Ureter (tissue), 1 donor: ENCODE measurements at regions not wholly inside any gene's neighbourhood (a gene's known extent, or its start where the extent isn't known, plus 50 kb on each side); places are given as distances from the start of the nearest gene placed in this dataset.

Experiments
- DNase-seq: peaks from one replicate; pipeline ENCODE4 v3.0.0-alpha.2; 2020; ENCODE audit warnings: low spot score
- donor health status: DM: yes; HTN: yes; CAD: no.

DNA sequence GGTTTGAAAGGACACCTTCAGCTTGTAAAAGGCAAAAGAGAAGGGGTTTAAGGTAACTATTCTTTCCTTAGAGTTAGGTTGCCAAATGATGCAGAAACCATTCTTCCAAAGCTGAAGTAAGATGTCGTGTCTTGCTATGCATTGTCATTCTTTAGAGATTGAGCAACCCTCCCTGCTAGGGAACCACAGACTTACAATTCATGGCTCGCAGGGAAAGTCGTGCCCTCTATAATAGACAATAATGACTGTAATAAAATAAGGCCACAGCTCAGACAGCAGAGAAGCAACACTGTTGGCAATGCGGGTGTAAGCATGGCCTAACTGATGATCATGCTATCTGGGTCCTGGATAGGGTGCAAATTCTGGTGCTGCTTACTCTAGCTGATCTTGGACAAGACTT lies 129.6 kb upstream of the CDH13 start:
- DNase-seq, result no peak

DNA sequence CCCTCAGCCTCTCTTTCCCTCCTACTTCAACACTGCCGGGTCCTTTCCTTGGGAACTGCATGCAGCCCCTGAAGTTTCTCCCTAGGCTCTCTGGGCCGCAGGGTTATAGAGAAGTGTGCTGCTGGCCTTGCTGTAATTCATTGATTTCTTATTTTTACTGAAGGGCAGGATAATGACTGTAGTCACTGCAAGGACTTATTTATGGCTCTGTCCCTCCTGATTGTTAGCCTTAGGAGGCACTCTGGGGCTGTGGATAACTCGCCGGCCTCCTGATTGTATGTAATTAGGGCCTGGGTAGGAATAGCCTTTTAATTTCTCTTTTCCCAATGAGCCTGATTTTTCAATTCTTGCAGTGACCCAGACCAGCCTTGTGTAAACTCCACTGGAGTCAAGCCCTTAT lies 138.3 kb upstream of the CDH13 start:
- no peak for DNase-seq

DNA sequence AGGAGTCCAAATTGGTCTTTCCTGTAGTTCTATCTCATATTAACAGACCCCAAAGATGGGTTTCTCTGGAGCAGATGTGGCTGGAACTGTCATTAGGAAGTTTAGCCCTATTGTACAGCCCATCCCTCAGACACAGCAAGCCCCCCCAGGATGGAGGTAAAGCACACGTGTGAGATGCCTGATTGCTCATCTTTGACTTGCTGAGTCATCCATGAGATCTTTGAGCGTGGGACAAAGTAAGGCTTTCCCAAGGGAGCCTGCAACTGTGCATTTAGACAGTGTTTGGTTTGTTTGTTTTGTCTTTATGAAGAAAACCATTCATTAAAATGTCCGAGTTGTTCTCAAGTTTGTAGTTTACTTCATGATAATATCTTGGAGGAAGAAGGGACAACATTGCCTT lies 145.3 kb upstream of the CDH13 start:
- no peak for DNase-seq

DNA sequence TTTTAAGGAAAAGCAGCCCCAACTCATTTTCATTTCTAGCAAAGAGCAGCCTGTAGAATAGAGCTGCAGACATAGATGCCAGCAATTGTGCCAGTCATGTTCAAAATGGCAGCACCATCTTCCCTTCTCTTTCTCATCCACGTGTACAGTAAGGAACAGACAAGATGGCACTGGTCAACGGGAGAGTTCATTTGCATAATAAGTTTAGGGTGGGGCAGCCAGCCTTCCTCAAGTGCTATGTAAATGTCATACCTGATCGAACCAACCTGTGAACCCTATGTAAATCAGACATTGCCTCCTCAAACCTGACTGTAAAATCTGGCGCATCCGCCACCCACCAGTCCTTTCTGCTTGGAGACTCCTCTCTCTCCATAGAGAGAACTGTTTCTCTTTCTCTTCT lies 150.0 kb upstream of the CDH13 start:
- no peak for DNase-seq

GRCh38 chr16:82470620-82471152 lies 156.1 kb upstream of the CDH13 start:
- DNase-seq, result no peak

GRCh38 chr16:82470016-82470415 lies 156.8 kb upstream of the CDH13 start:
- DNase-seq, result no peak

DNA sequence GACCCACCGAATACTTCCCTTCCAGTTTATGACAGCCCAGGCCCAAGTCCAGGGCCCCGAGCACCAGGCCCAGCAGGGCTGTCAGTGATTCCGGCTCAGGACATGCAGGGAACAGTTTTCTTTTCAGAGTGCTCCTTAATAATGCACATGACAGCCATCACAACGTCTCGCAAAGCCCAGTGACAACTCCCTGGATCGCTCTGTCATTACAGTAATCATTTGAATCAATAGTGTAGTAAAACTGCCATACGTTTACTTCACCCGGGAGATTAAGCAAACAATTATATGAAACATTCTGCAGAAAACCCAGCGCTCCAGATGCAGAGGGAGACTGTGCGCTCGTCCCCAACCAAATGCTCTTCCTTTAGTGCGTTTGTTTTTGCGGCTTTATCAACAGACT lies 162.6 kb upstream of the CDH13 start:
- no peak for DNase-seq

DNA sequence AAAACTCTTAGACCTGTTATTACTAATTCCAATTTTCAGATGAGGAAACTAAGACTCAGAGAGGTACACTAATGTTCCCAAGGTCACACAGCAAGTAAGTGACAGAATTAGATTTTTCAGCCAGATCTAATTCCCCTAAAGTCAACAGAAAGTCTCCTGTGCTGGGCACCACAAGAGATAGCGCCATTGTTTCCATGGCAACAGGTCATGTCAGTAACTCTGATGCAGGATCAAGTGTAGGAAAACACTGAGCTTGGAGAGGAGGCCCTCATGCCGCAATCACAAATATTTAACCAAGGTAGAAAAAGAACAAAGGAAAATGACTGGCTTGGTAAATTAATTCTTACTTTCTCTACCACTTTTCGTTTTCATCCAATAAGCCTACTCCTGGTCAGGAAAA lies 166.0 kb upstream of the CDH13 start:
- DNase-seq, result no peak

- DNase-seq, result no peak
Measured at GRCh38 chr16:82459580-82460256, 167.1 kb upstream of the CDH13 start.

DNA sequence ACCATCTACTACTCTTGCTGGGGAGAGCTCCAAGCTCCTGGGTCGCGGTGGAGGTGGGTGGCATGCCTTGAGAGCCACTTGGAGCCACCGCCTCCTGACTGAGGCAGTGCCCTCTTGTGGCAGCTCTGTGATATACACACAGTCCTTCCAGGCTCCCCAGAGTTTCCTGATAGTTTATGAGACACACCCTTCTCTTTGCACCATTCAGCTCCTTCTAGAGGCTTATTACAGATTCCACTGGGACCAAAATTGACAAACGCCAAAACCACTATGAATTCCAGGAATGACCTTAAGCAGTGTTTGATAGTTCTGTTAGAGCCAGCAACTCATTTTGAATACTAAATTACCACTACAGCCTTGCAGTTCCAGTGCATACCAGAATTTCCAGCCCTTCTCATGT lies 170.1 kb upstream of the CDH13 start:
- peak; percentile 56 for DNase-seq

DNA sequence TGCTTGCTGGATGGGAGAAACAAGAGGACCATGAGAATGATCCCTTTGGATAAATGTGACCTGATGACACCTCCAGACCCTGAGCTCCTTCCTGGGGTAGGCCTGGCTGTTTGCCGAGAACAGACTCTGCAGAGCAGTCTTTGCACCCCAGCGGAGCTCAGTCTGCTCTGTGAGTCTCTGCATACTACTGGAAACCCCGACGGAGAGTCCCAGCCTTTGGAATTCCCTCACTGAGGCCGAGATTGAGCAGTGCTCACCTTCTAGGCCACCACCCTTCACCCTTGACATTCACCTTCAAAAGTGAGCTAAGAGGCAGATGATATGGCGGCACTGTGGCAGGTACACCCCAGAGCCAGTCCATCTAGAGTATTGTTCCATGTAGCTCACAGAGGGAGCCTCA lies 172.2 kb upstream of the CDH13 start:
- no peak for DNase-seq

- DNase-seq, result no peak
Measured at GRCh38 chr16:82454152-82454551, 172.6 kb upstream of the CDH13 start.

DNA sequence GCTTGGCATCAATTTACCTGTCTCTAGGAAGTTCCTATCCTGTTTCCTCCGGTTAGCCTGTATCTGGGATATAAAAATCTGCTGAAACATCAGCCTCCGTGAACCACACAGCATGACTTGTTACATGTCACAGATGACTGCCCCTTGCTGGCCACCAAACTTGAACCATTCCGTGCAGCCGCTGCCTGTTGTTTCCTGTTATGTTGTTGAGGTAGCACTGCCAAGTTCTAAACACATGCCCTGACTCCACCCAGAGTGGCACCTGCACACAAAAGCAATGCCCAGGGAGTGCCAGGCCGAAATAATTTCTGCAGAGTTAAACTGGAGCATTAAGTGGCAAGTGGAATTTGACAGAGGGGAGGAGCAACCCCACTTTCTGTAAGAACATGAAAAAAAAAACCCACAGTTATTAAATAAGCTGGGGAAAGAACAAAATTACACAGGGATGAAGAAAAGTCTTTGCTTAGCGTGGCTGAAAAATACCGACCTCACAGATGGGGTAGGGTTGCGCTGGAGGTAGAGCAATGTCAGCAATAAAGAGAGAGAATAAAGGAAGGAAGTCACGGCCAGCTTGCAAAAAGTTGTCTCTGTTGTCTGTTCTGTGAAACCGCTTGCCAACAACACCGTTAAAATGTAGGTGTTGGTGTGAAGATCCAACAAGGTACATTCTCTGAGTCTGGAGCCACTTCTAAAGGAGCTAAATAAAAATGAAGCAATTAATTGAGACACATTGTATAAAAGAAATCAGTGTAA lies 174.6 kb upstream of the CDH13 start:
- DNase-seq, result no peak

- DNase-seq, result no peak
Measured at GRCh38 chr16:82451449-82451848, 175.3 kb upstream of the CDH13 start.

DNA sequence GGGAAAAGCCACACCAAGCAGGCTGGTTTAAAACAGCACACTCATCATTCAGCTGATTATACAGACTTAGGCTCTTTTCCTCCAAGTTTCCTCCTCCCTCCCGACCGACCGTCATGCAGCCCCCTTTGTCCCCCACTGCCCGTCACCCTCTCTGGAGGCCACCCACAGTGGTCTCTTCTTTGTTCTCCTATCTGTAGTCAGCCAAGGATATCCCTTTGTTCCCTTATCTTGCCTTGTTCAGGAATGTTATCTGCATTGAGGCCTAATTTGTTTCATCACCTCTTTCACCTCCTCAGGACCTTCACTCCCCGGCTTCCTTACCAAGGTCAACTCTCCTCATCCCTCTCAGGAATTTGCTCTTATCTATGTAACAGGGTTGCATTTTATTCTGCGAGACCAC lies 186.4 kb upstream of the CDH13 start:
- no peak for DNase-seq

DNA sequence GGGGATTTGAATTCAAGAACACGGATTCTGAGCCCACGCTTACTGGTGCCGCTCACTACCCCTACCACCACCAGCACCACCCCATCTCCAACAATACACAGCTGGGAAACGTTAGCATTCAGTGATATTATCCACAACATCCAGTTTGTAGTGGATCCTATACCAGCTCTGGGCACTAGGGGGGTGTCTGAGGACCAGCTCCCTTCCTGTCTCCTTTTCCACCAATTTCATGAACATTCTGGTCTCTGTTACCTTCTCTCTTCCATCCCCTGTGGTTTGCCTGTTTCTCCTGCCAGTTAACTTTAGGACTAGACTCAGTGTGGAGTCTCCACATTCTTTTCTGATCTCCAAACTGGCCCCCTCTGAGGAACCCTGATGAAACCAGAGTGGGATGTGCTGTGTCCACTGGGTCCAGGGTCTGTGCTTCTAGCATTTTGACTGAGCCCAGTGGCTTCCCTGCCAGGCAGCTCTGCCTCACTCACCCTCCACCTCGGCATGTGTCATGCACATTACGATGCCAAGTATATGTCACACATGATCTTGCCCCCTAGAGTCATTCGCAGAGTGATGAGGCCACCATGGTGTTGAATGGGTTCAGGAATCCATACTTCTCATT lies 187.0 kb upstream of the CDH13 start:
- no peak for DNase-seq

DNA sequence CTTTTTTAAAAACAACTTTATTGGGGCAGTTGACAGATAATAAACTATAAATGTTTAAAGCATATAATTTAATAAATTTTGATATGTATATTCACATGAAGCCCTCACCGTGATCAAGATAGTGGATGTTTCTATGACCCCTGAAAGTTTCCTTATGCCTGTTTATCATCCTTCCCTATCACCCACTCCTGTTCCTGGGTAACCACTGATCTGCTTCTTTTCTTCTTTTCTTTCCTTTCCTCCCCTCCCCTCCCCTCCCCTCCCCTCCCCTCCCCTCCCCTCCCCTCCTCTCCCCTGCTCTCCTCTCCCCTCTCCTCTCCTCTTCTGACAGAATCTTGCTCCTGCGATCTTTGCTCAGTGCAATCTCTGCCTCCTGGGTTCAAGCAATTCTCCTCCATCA lies 193.7 kb upstream of the CDH13 start:
- no peak for DNase-seq

DNA sequence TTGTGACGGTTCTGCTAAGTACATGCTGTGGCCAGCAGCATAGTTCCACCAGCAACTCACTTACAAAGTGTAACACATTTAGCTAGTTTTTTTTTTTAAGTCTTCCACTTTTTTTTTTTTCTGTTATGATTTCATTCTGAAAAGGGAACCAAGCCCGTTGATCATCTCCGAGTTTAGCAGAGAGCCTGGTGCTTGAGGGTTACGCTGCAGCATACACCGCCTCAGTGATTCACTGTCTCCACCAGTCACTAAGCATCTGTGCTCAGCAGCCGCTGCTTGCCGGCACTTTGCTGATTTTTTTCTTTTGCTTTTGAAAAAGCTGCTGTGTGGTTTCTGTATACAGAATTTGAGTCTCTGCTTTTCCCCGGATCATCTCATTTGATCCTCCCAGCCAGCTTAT lies 194.5 kb upstream of the CDH13 start:
- DNase-seq, result no peak

GRCh38 chr16:82425661-82426060 lies 201.1 kb upstream of the CDH13 start:
- DNase-seq, result no peak

- DNase-seq, result no peak
Measured at GRCh38 chr16:82421851-82422250, 204.9 kb upstream of the CDH13 start.

- DNase-seq, result no peak
Measured at GRCh38 chr16:82419332-82419731, 207.4 kb upstream of the CDH13 start.

DNA sequence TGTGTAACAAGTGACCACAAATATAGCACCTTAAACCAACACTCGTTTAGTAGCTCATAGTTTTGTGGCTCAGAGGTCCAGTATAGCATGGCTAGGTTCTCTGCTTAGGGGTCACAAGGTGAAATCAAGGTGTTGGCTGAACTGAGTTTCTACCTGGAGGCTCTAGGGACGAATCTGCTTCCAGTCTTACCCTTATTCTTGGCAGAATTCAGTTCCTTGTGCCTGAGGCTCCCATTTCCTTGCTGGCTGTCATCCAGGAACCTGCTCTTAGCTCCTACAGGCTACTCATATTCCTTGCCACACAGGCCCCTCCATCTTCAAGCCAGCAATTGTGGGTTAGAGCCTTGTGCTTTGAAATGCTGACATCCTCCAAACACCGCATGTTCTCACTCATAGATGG lies 212.3 kb upstream of the CDH13 start:
- DNase-seq, result no peak

GRCh38 chr16:82412770-82413169 lies 214.0 kb upstream of the CDH13 start:
- no peak for DNase-seq
